Kidney (tissue), 13 donors: ENCODE measurements at regions not wholly inside any gene's neighbourhood (a gene's known extent, or its start where the extent isn't known, plus 50 kb on each side); places are given as distances from the start of the nearest gene placed in this dataset.

ENCODE experiments used
- DNase-seq, 5 donors: peaks; one replicate each; pipeline ENCODE4 v3.0.0-alpha.2; 2013 to 2020
- FAIRE-seq: peaks from 2 replicates; lab custom pipeline; 2012; peaks lifted over from hg19 to GRCh38; lab: Jason Lieb, UNC
- H3K27ac ChIP-seq, 2 donors: one replicate each; pipeline ENCODE4 v1.7.0; 2013; ENCODE audit warnings: low read depth in 2 of 2, low read length in 2 of 2, inconsistent platforms in 1 of 2
- H3K27me3 ChIP-seq: one replicate; pipeline ENCODE4 v1.7.1; 2013; ENCODE audit warnings: low read length, inconsistent platforms; ENCODE audit not compliant: control insufficient read depth, insufficient read depth
- H3K36me3 ChIP-seq, 3 donors: one replicate each; pipeline versions ENCODE4 v1.7.0 to v1.7.1; 2013; ENCODE audit warnings: low read length in 3 of 3, control low read depth in 1 of 3, inconsistent platforms in 1 of 3; ENCODE audit not compliant: insufficient read depth in 3 of 3, control insufficient read depth in 2 of 3
- H3K4me1 ChIP-seq, 3 donors: one replicate each; pipeline versions ENCODE4 v1.7.0 to v1.7.1; 2013; ENCODE audit warnings: low read length in 3 of 3, inconsistent platforms in 1 of 3, low read depth in 1 of 3; ENCODE audit not compliant: control insufficient read depth in 2 of 3, insufficient read depth in 2 of 3
- H3K4me3 ChIP-seq, 3 donors: one replicate each; pipeline versions ENCODE4 v1.7.0 to v1.8.1; 2013; ENCODE audit warnings: low read length in 3 of 3, control low read depth in 1 of 3, inconsistent platforms in 1 of 3
- H3K9ac ChIP-seq, 3 donors: one replicate each; pipeline versions ENCODE4 v1.7.0 to v1.7.1; 2013; ENCODE audit warnings: low read length in 3 of 3, control low read depth in 1 of 3, inconsistent platforms in 1 of 3
- H3K9me3 ChIP-seq, 3 donors: one replicate each; pipeline versions ENCODE4 v1.7.0 to v1.7.1; 2013; ENCODE audit warnings: low read length in 3 of 3, control low read depth in 1 of 3, inconsistent platforms in 1 of 3; ENCODE audit not compliant: control insufficient read depth in 2 of 3, insufficient read depth in 1 of 3
- CTCF ChIP-seq: IDR thresholded peaks from 3 replicates; pipeline ENCODE4 v1.5.1; 2012; ENCODE audit warnings: mild to moderate bottlenecking, moderate library complexity, borderline replicate concordance; ENCODE audit not compliant: insufficient read depth; ENCODE audit errors: extremely low read depth
- intact Hi-C: fragments of 100-400 bp; cut with DNase I; formaldehyde crosslinking; loops from one replicate; pipeline ENCODE4 v1.11.1; 2022
- donor health status: control.
- donor health status: control.
- donor health status: control.
- donor health status: control.
- donor health status: control.
- donor health status: DM: yes; HTN: yes; CAD: no.
- donor health status: Normal renal cell carcinoma (clear cell type).

DNA sequence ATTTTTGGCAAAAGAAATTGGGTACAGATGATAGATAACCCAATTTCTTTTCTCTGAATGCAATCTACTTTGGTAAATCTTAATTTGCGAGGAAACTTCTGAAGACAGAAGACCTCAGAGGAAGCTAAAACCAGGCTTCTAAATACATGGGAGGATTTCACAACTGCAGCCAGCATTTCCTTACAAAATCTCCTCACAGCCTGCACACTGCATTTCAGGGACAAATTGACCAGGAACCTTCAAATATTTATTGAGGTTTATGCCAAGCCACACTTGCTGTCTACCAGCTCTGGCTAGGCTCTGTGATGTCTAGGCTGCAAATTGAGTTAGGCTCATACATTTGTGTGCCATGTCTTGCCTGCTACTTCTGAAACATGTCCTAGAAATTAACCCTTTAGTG lies 167.3 kb upstream of the CDH5 start:
- FAIRE-seq = no peak
- Histone ChIP-seq H3K4me3 (no peak overlapping the region), H3K9ac (no peak overlapping the region), H3K4me1 (no peaks in the 10 kb centered on the region), H3K27ac (no peak overlapping the region), H3K36me3 (no peaks in the 10 kb centered on the region), H3K27me3 (no peaks in the 10 kb centered on the region), H3K9me3 (no peaks in the 10 kb centered on the region)
- no peak for TF ChIP-seq CTCF
- intact Hi-C loops = no loop called here
- DNase-seq = no peak

DNA sequence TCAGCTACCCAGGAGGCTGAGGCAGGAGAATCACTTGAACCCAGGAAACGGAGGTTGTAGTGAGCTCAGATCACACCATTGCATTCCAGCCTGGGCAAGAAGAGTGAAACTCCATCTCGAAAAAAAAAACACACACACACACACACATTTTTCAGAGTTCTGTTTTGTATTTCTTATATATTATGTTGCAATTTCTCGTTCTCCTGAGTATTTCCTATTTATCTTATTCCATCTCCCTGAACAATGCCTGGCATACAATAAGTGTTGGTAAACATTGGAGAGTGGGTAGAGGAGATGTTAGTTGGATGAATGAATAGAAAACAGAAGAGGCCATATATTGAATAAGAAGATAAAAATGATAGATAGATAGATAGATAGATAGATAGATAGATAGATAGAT lies 167.8 kb upstream of the CDH5 start:
- no peak overlapping the region for H3K27ac ChIP-seq
- H3K9ac ChIP-seq = no peak overlapping the region
- intact Hi-C loops = no loop called here
- FAIRE-seq (no peak), DNase-seq (no peak)
- no peak overlapping the region for H3K4me3 ChIP-seq
- TF ChIP-seq CTCF = no peak
- H3K27me3 ChIP-seq = no peaks in the 10 kb centered on the region
- H3K4me1 ChIP-seq = no peaks in the 10 kb centered on the region
- no peaks in the 10 kb centered on the region for H3K36me3 ChIP-seq
- no peaks in the 10 kb centered on the region for H3K9me3 ChIP-seq

DNA sequence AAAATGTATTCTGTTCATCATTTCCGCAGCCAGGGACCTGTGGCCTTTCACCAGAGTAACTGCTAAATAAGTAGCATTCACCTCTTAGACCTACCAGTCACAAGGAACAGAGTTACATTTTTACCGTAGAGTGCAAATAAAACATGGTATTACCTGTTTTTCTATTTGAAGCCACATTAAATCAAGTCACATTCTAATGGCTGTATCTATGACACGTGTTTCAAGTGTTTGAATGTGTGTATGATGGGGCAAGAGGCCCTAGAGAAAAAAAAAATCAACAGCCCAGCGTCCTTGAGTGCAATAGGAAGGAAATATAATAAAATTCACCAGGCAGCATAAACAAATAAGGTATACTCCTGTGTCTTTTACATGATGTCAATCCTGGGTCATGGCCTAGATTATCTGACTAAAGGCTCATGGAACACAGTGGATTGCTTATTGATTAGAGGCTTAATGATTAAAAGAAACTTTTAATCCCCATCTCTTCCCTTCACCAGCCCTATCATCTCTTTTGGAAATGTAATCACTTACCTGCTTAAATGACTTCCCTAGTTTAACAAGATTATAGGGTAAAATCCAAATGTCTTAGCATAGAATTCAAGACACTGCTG lies 168.7 kb upstream of the CDH5 start:
- FAIRE-seq (no peak), DNase-seq (no peak)
- TF ChIP-seq CTCF = no peak
- Histone ChIP-seq H3K36me3 (no peaks in the 10 kb centered on the region), H3K27ac (no peak overlapping the region), H3K4me1 (no peaks in the 10 kb centered on the region), H3K9ac (no peak overlapping the region), H3K27me3 (no peaks in the 10 kb centered on the region), H3K9me3 (no peaks in the 10 kb centered on the region), H3K4me3 (no peak overlapping the region)
- intact Hi-C loops = no loop called here

DNA sequence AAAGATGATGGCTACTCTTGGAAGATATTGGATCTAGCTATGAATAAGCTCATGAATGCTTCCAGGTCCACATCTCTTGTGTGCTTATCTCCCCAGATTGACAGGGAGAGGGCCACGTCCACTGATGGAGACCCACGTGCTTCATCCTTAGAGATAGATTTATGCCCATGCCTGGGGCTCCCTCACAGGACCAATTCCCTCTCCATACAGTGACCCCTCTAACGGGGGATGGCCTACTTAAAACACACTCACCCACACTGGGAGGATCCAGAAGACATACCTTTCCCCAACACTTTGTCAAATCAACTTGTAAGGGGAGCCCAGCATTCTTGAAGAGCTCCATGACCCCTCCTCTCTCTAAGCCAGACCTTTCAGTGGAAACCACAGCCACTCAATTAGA lies 169.7 kb upstream of the CDH5 start:
- Histone ChIP-seq H3K4me1 (no peaks in the 10 kb centered on the region), H3K4me3 (no peak overlapping the region), H3K36me3 (no peaks in the 10 kb centered on the region), H3K9ac (no peak overlapping the region), H3K27ac (no peak overlapping the region), H3K9me3 (no peaks in the 10 kb centered on the region), H3K27me3 (no peaks in the 10 kb centered on the region)
- FAIRE-seq = no peak
- intact Hi-C loops = no loop called here
- no peak for DNase-seq
- TF ChIP-seq CTCF = no peak
